GM18511 (cell line): ENCODE measurements at regions not wholly inside any gene's neighbourhood (a gene's known extent, or its start where the extent isn't known, plus 50 kb on each side); places are given as distances from the start of the nearest gene placed in this dataset.
"Not testable (repeated sequence)": the region's sequence is repeated elsewhere in the genome, so short reads cannot be mapped to it uniquely, and the experiment has no call there.

Source experiments
- ATAC-seq: cut with Tn5 transposase; IDR thresholded peaks from one replicate; pipeline ENCODE4 v1.9.1; 2021; ENCODE audit warnings: mild to moderate bottlenecking, moderate library complexity; ENCODE audit not compliant: unreplicated experiment

- ATAC-seq = no peak
Observed at GRCh38 chr9:82052081-82052480, 63.5 kb downstream of the SPATA31D1 start.

- no peak for ATAC-seq
Observed at GRCh38 chr9:82054264-82055015, 65.9 kb downstream of the SPATA31D1 start.

GRCh38 chr9:82057805-82058204, 69.2 kb downstream of the SPATA31D1 start:
- ATAC-seq = no peak

GRCh38 chr9:82061801-82062200, 73.2 kb downstream of the SPATA31D1 start:
- ATAC-seq = not testable (repeated sequence)

GRCh38 chr9:82062245-82062644, 73.7 kb downstream of the SPATA31D1 start:
- no peak for ATAC-seq

GRCh38 chr9:82073551-82074543, 85.3 kb downstream of the SPATA31D1 start:
- no peak for ATAC-seq

GRCh38 chr9:82080265-82080664, 91.7 kb downstream of the SPATA31D1 start:
- ATAC-seq = peak; percentile 92

- ATAC-seq = no peak
Observed at GRCh38 chr9:82081496-82081895, 92.9 kb downstream of the SPATA31D1 start.

GRCh38 chr9:82082563-82082962, 94.0 kb downstream of the SPATA31D1 start:
- ATAC-seq = no peak

- no peak for ATAC-seq
Observed at GRCh38 chr9:82088591-82088990, 100.0 kb downstream of the SPATA31D1 start.

- no peak for ATAC-seq
Observed at GRCh38 chr9:82090046-82090445, 101.5 kb downstream of the SPATA31D1 start.

GRCh38 chr9:82091100-82091499, 102.5 kb downstream of the SPATA31D1 start:
- ATAC-seq = no peak

GRCh38 chr9:82091610-82092009, 103.0 kb downstream of the SPATA31D1 start:
- peak; percentile 80 for ATAC-seq

- no peak for ATAC-seq
Observed at GRCh38 chr9:82101475-82101874, 112.9 kb downstream of the SPATA31D1 start.

GRCh38 chr9:82104252-82104651, 115.7 kb downstream of the SPATA31D1 start:
- ATAC-seq = no peak

GRCh38 chr9:82105729-82106128, 117.2 kb downstream of the SPATA31D1 start:
- no peak for ATAC-seq

GRCh38 chr9:82106536-82106935, 118.0 kb downstream of the SPATA31D1 start:
- ATAC-seq = no peak

- ATAC-seq = no peak
Observed at GRCh38 chr9:82108474-82108873, 119.9 kb downstream of the SPATA31D1 start.

- no peak for ATAC-seq
Observed at GRCh38 chr9:82108941-82109340, 120.4 kb downstream of the SPATA31D1 start.

- ATAC-seq = no peak
Observed at GRCh38 chr9:82109626-82110025, 121.1 kb downstream of the SPATA31D1 start.

- ATAC-seq = no peak
Observed at GRCh38 chr9:82110881-82111280, 122.3 kb downstream of the SPATA31D1 start.

GRCh38 chr9:82115331-82115730, 126.8 kb downstream of the SPATA31D1 start:
- no peak for ATAC-seq
